GM23338 (cell line): ENCODE measurements at regions not wholly inside any gene's neighbourhood (a gene's known extent, or its start where the extent isn't known, plus 50 kb on each side); places are given as distances from the start of the nearest gene placed in this dataset.

Experiments used
- ATAC-seq: fragments of 200-7000 bp; cut with Tn5 transposase; 3 replicates; pipeline ENCODE4 v1.9.1; 2020
- DNase-seq: peaks from one replicate; pipeline ENCODE4 v3.0.0-alpha.2; 2015; ENCODE audit warnings: low spot score
- H2AFZ ChIP-seq: fragments of 200-600 bp; sonication (generic); 2 replicates; pipeline ENCODE4 v1.8.0; 2016; ENCODE audit warnings: antibody characterized with exemption, mild to moderate bottlenecking, moderate library complexity
- H3F3A ChIP-seq: fragments of 200-600 bp; sonication (generic); replicated peaks from 2 replicates; pipeline ENCODE4 v1.8.0; 2017; ENCODE audit warnings: antibody characterized with exemption, mixed run types, low read depth
- H3K27ac ChIP-seq: fragments of 200-600 bp; sonication (generic); 2 replicates; pipeline ENCODE4 v1.6.1; 2016; ENCODE audit warnings: low read depth
- H3K27me3 ChIP-seq: fragments of 200-600 bp; sonication (generic); 2 replicates; pipeline ENCODE4 v1.8.0; 2016; ENCODE audit warnings: mild to moderate bottlenecking, mixed run types, moderate library complexity; ENCODE audit not compliant: insufficient read depth
- H3K36me3 ChIP-seq: fragments of 200-600 bp; sonication (generic); 2 replicates; pipeline ENCODE4 v1.8.0; 2016; ENCODE audit warnings: mild to moderate bottlenecking; ENCODE audit not compliant: insufficient read depth
- H3K4me1 ChIP-seq: fragments of 200-600 bp; sonication (generic); 2 replicates; pipeline ENCODE4 v1.8.0; 2016; ENCODE audit warnings: mild to moderate bottlenecking, moderate library complexity; ENCODE audit not compliant: insufficient read depth
- H3K4me2 ChIP-seq: fragments of 200-600 bp; sonication (generic); 2 replicates; pipeline ENCODE4 v1.7.1; 2017; ENCODE audit warnings: mixed run types
- H3K4me3 ChIP-seq: fragments of 200-600 bp; sonication (generic); 2 replicates; pipeline ENCODE4 v1.6.1; 2016; ENCODE audit warnings: mixed run types
- H3K79me2 ChIP-seq: fragments of 200-600 bp; sonication (generic); replicated peaks from 2 replicates; pipeline ENCODE4 v1.8.0; 2017; ENCODE audit warnings: mild to moderate bottlenecking; ENCODE audit not compliant: insufficient read depth
- H3K9me2 ChIP-seq: fragments of 200-600 bp; sonication (generic); 2 replicates; pipeline ENCODE4 v1.8.0; 2017; ENCODE audit not compliant: insufficient read depth
- H4K20me1 ChIP-seq: fragments of 200-600 bp; sonication (generic); replicated peaks from 2 replicates; pipeline ENCODE4 v1.8.0; 2017; ENCODE audit warnings: mild to moderate bottlenecking; ENCODE audit not compliant: insufficient read depth
- H3K27ac Mint-ChIP-seq: 2 replicates; pipeline ENCODE4 v1.8.0; 2020; ENCODE audit warnings: inconsistent platforms, mild to moderate bottlenecking, moderate library complexity, mixed read lengths
- H3K27me3 Mint-ChIP-seq: 3 replicates; pipeline ENCODE4 v1.8.0; 2022; ENCODE audit warnings: low read depth, mild to moderate bottlenecking, moderate library complexity, mixed read lengths, inconsistent platforms; ENCODE audit not compliant: insufficient read depth, poor library complexity
- H3K36me3 Mint-ChIP-seq: 3 replicates; pipeline ENCODE4 v1.8.0; 2021; ENCODE audit warnings: low read depth, mild to moderate bottlenecking, inconsistent platforms, moderate library complexity, mixed read lengths
- H3K4me1 Mint-ChIP-seq: 3 replicates; pipeline ENCODE4 v1.8.0; 2020; ENCODE audit warnings: mild to moderate bottlenecking, inconsistent platforms, mixed read lengths
- H3K4me3 Mint-ChIP-seq: 3 replicates; pipeline ENCODE4 v1.8.0; 2021; ENCODE audit warnings: moderate library complexity, mild to moderate bottlenecking, inconsistent platforms, mixed read lengths
- H3K9me3 Mint-ChIP-seq: 3 replicates; pipeline ENCODE4 v1.8.0; 2020; ENCODE audit warnings: moderate library complexity, mild to moderate bottlenecking, inconsistent platforms, mixed read lengths
- CREB1 ChIP-seq: fragments of 250-450 bp; sonication (Bioruptor Pico); IDR thresholded peaks from 2 replicates; pipeline ENCODE4 v1.5.0; 2020; ENCODE audit warnings: low read depth, mild to moderate bottlenecking, moderate library complexity
- CTCF ChIP-seq, 2 experiments: fragments of 200-600 bp in 1 of 2; sonication (generic) in 1 of 2; conservative IDR thresholded peaks; 2 replicates each; pipeline versions ENCODE4 v1.5.1 to v1.6.1; 2016 to 2017; ENCODE audit warnings: antibody characterized with exemption in 2 of 2, low read depth in 2 of 2, mild to moderate bottlenecking in 2 of 2, moderate library complexity in 1 of 2
- EZH2 ChIP-seq: fragments of 200-600 bp; sonication (generic); IDR thresholded peaks from one replicate; pipeline ENCODE4 v1.8.0; 2017; ENCODE audit warnings: antibody characterized with exemption, mild to moderate bottlenecking, low read depth; ENCODE audit not compliant: unreplicated experiment
- EZH2phosphoT487 ChIP-seq: fragments of 200-600 bp; sonication (generic); IDR thresholded peaks from one replicate; pipeline ENCODE4 v1.8.1; 2018; ENCODE audit warnings: antibody characterized with exemption; ENCODE audit not compliant: unreplicated experiment
- JUNB ChIP-seq: IDR thresholded peaks from one replicate; pipeline ENCODE4 v1.6.1; 2016; ENCODE audit warnings: antibody characterized with exemption; ENCODE audit not compliant: unreplicated experiment
- POLR2AphosphoS5 ChIP-seq: IDR thresholded peaks from 2 replicates; pipeline ENCODE4 v1.6.1; 2016; ENCODE audit warnings: antibody characterized with exemption, low read depth
- ZNF331 ChIP-seq: fragments of 250-450 bp; sonication (Bioruptor Pico); IDR thresholded peaks from 2 replicates; pipeline ENCODE4 v1.5.0; 2020; ENCODE audit warnings: low read depth, mild to moderate bottlenecking, moderate library complexity
- ZNF462 ChIP-seq: fragments of 250-450 bp; sonication (Bioruptor Pico); IDR thresholded peaks from 2 replicates; pipeline ENCODE4 v1.5.0; 2020; ENCODE audit warnings: mild to moderate bottlenecking, moderate library complexity

- Mint-ChIP-seq H3K27me3 (no peaks in the 10 kb centered on the region), H3K27ac (no peak overlapping the region), H3K4me1 (no peaks in the 10 kb centered on the region), H3K9me3 (no peaks in the 10 kb centered on the region), H3K4me3 (no peak overlapping the region), H3K36me3 (no peaks in the 10 kb centered on the region)
- Histone ChIP-seq H3K9me2 (no peaks in the 10 kb centered on the region), H3K27ac (no peak overlapping the region), H2AFZ (no peak overlapping the region), H3F3A (no peaks in the 10 kb centered on the region), H3K27me3 (no peaks in the 10 kb centered on the region), H3K4me2 (no peak overlapping the region), H3K79me2 (no peaks in the 10 kb centered on the region), H3K36me3 (no peaks in the 10 kb centered on the region), H3K4me3 (no peak overlapping the region), H3K4me1 (no peaks in the 10 kb centered on the region), H4K20me1 (no peaks in the 10 kb centered on the region)
- ATAC-seq (no peak), DNase-seq (no peak)
- TF ChIP-seq EZH2phosphoT487 (no peak), CTCF (conservative IDR thresholded peaks at IDR 0.05; ENCODE audit: low read depth in 2 of 2) (no peak), ZNF462 (no peak), POLR2AphosphoS5 (no peak), EZH2 (no peak), ZNF331 (no peak), CREB1 (CRISPR knock-in tag) (no peak), JUNB (no peak)
Observed at GRCh38 chr5:89967771-89968444, 441.6 kb downstream of the CETN3 start.
